ENCODE measurements at regions not wholly inside any gene's neighbourhood (a gene's known extent, or its start where the extent isn't known, plus 50 kb on each side); places are given as distances from the start of the nearest gene placed in this dataset.

GRCh38 chr2:37842732-37843440, 82.2 kb upstream of the RMDN2 start:
- DNase-seq = no peak

GRCh38 chr2:37843556-37843955, 81.5 kb upstream of the RMDN2 start:
- no peak for DNase-seq

GRCh38 chr2:37846207-37846606, 78.9 kb upstream of the RMDN2 start:
- no peak for DNase-seq

GRCh38 chr2:37847792-37848191, 77.3 kb upstream of the RMDN2 start:
- no peak for DNase-seq

- no peak for DNase-seq
These were observed 76.6 kb upstream of the RMDN2 start for GRCh38 chr2:37848451-37848850.

GRCh38 chr2:37849911-37850310, 75.2 kb upstream of the RMDN2 start:
- no peak for DNase-seq

GRCh38 chr2:37851428-37851827, 73.7 kb upstream of the RMDN2 start:
- no peak for DNase-seq

GRCh38 chr2:37851828-37852584, 73.1 kb upstream of the RMDN2 start:
- no peak for DNase-seq

- DNase-seq = no peak
These were observed 72.5 kb upstream of the RMDN2 start for GRCh38 chr2:37852585-37853014.

GRCh38 chr2:37854676-37855282, 70.3 kb upstream of the RMDN2 start:
- DNase-seq = no peak

GRCh38 chr2:37855283-37856041, 69.6 kb upstream of the RMDN2 start:
- no peak for DNase-seq

GRCh38 chr2:37856101-37856751, 68.9 kb upstream of the RMDN2 start:
- DNase-seq = no peak

- no peak for DNase-seq
These were observed 67.3 kb upstream of the RMDN2 start for GRCh38 chr2:37857575-37858399.

GRCh38 chr2:37858400-37858711, 66.7 kb upstream of the RMDN2 start:
- no peak for DNase-seq

- DNase-seq = no peak
These were observed 66.3 kb upstream of the RMDN2 start for GRCh38 chr2:37858725-37859267.

- no peak for DNase-seq
These were observed 62.5 kb upstream of the RMDN2 start for GRCh38 chr2:37862620-37863019.

GRCh38 chr2:37864217-37864616, 60.9 kb upstream of the RMDN2 start:
- DNase-seq = no peak

GRCh38 chr2:37865640-37866039, 59.4 kb upstream of the RMDN2 start:
- no peak for DNase-seq

GRCh38 chr2:37866171-37866934, 58.7 kb upstream of the RMDN2 start:
- no peak for DNase-seq

GRCh38 chr2:37867166-37867565, 57.9 kb upstream of the RMDN2 start:
- DNase-seq = no peak

GRCh38 chr2:37868866-37869265, 56.2 kb upstream of the RMDN2 start:
- DNase-seq = no peak

Data from NCI-H2227 treated with DMSO at 0.1 percent for 48 hours (cell line).